ENCODE measurements at regions not wholly inside any gene's neighbourhood (a gene's known extent, or its start where the extent isn't known, plus 50 kb on each side); places are given as distances from the start of the nearest gene placed in this dataset.

DNA sequence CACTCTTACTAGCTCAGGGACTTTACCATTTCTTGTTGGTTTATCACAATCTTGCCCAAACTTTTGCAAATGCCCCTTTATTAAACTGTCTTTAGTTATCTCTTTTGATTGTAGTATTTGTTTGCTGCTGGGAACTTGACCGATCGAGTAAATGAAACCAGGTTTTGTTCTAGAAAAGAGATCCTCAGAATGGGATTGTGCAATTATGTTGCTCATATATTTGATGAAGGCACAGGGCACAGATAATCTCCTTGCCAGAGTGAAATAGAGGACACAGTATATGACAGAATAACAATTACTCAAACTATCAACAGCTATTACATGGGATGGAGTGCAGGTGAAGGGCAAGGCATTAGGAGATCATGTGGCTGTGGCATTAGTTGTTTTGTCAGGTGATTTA, 216.6 kb upstream of the RASGRP1 start:
- ATAC-seq, result no peak
- Histone ChIP-seq H3K4me3 (no peak overlapping the region), H3K27ac (no peak overlapping the region), H3K9me3 (no peaks in the 10 kb centered on the region), H3K27me3 (no peaks in the 10 kb centered on the region), H3K36me3 (no peaks in the 10 kb centered on the region), H3K4me1 (no peaks in the 10 kb centered on the region)
- no peak for TF ChIP-seq CTCF (IDR thresholded peaks at IDR 0.05)
- intact Hi-C loops (cut with DNase I), result no loop called here
- DNase-seq, result no peak

DNA sequence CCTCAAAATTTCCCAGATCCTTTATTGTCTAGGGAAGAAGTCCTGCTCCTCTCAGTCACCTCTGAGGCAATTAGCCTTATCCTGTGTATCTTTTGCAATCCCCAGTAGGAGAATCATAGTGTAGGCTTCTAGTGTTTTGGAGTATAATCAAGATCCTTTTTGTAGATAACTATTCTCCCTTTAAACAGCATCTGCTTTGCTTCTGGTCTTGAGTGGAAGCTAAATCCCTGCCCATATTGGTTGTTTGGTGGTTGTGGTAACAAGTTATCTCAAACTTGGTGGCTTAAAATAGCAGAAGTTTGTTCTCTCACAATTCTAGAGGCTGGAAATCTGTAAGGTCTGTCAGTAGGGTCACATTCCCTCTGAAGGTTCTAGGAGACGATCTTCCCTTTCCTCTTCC, 217.5 kb upstream of the RASGRP1 start:
- no peaks in the 10 kb centered on the region for H3K4me1 ChIP-seq
- H3K4me3 ChIP-seq, result no peak overlapping the region
- no peak for TF ChIP-seq CTCF (IDR thresholded peaks at IDR 0.05)
- no peaks in the 10 kb centered on the region for H3K36me3 ChIP-seq
- H3K9me3 ChIP-seq, result no peaks in the 10 kb centered on the region
- no peak overlapping the region for H3K27ac ChIP-seq
- intact Hi-C loops (cut with DNase I), result no loop called here
- H3K27me3 ChIP-seq, result no peaks in the 10 kb centered on the region
- DNase-seq (no peak), ATAC-seq (no peak)

GRCh38 chr15:38788918-38789317, 224.3 kb upstream of the RASGRP1 start:
- intact Hi-C loops (cut with DNase I), result no loop called here
- TF ChIP-seq CTCF (IDR thresholded peaks at IDR 0.05), result no peak

DNA sequence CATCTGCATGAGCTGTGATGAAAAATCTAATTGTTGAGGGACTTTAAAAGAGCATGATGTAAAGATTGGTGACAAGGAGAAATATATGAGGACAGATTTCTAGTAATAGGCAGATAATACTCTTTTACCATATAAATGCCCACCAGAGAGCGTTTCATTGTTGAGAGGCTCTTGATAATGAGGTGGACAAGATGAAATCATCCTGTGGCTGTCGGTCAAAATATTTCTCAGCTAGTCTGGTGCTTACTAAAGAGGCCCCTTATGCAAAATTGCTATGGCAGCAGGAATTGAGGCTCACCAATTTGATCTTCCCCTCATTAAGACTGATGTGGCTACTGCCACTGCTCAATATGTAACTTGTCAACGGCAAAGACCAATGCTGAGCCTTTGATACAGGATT, 225.0 kb upstream of the RASGRP1 start:
- H3K4me3 ChIP-seq, result no peak overlapping the region
- ATAC-seq (no peak), DNase-seq (no peak)
- intact Hi-C loops (cut with DNase I), result no loop called here
- no peak overlapping the region for H3K27ac ChIP-seq
- no peak for TF ChIP-seq CTCF (IDR thresholded peaks at IDR 0.05)
- H3K27me3 ChIP-seq, result no peaks in the 10 kb centered on the region
- H3K36me3 ChIP-seq, result no peaks in the 10 kb centered on the region
- H3K9me3 ChIP-seq, result no peaks in the 10 kb centered on the region
- H3K4me1 ChIP-seq, result no peaks in the 10 kb centered on the region

More at GRCh38 chr15:38788918-38789317, 224.3 kb upstream of the RASGRP1 start:
- H3K9me3 ChIP-seq, result no peaks in the 10 kb centered on the region
- no peaks in the 10 kb centered on the region for H3K36me3 ChIP-seq
- no peaks in the 10 kb centered on the region for H3K4me1 ChIP-seq
- no peak for DNase-seq
- H3K4me3 ChIP-seq, result no peak overlapping the region
- H3K27me3 ChIP-seq, result no peaks in the 10 kb centered on the region
- no peak overlapping the region for H3K27ac ChIP-seq
- ATAC-seq, result no peak

GRCh38 chr15:38793206-38793810, 228.7 kb upstream of the RASGRP1 start:
- Histone ChIP-seq H3K4me3 (no peak overlapping the region), H3K4me1 (no peaks in the 10 kb centered on the region), H3K27ac (no peak overlapping the region), H3K27me3 (no peaks in the 10 kb centered on the region), H3K36me3 (no peaks in the 10 kb centered on the region), H3K9me3 (no peaks in the 10 kb centered on the region)
- TF ChIP-seq CTCF (IDR thresholded peaks at IDR 0.05), result no peak
- no peak for ATAC-seq
- intact Hi-C loops (cut with DNase I), result no loop called here
- DNase-seq, result no peak
